ENCODE measurements at regions not wholly inside any gene's neighbourhood (a gene's known extent, or its start where the extent isn't known, plus 50 kb on each side); places are given as distances from the start of the nearest gene placed in this dataset.

DNA sequence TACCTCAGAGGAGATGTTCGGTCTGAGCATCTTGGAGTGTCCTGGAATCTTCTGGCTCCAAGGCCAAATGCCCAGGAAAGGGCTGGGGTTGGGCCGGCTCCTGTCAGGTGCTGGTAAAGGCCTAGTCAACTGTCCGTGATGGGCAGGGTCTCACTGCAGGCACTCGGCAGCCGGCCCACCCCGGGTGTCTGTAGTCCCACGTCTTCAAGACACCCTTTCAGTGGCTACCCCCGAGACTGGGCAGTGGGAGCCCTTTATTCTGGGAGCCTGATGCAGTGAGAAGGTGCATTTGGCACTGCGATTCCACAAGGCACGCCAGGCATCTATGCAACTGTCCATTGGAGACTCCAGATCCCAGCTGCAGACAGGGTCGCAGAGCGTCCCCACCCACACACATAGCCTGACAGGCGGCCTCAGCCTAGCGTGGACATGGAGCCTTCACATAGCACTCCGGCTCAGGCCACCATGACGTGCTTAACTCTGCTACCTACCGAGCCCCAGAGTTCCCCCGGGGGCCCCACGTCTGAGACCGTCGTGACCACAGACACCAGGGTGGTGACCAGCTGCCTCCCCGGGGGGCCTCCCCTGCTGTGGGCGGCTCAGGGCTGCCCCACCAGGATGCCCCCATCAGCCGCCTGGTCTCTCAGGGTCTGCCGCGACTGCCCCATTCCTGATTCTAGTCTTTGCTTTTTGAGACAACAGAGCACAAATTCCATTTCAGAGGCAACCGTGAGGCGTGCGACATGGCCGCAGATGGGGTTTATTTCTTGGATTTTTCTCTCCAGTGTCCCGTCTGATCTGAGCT lies 331.8 kb upstream of the SFSWAP start:
- TF ChIP-seq, protein P1, sequence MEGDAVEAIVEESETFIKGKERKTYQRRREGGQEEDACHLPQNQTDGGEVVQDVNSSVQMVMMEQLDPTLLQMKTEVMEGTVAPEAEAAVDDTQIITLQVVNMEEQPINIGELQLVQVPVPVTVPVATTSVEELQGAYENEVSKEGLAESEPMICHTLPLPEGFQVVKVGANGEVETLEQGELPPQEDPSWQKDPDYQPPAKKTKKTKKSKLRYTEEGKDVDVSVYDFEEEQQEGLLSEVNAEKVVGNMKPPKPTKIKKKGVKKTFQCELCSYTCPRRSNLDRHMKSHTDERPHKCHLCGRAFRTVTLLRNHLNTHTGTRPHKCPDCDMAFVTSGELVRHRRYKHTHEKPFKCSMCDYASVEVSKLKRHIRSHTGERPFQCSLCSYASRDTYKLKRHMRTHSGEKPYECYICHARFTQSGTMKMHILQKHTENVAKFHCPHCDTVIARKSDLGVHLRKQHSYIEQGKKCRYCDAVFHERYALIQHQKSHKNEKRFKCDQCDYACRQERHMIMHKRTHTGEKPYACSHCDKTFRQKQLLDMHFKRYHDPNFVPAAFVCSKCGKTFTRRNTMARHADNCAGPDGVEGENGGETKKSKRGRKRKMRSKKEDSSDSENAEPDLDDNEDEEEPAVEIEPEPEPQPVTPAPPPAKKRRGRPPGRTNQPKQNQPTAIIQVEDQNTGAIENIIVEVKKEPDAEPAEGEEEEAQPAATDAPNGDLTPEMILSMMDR (IDR thresholded peaks at IDR 0.05): no peak
- H3K36me3 Mint-ChIP-seq (ENCODE audit: unreplicated experiment): no peaks in the 10 kb centered on the region
- no peaks in the 10 kb centered on the region for H3K4me1 Mint-ChIP-seq (ENCODE audit: unreplicated experiment)
- H3K27me3 Mint-ChIP-seq (ENCODE audit: unreplicated experiment): peaks cover 2% of the 10 kb centered on the region
- no peak overlapping the region for H3K4me3 Mint-ChIP-seq (ENCODE audit: unreplicated experiment)
- H3K27ac Mint-ChIP-seq (ENCODE audit: unreplicated experiment): no peak overlapping the region
- no peaks in the 10 kb centered on the region for H3K9me3 Mint-ChIP-seq (ENCODE audit: unreplicated experiment)
- peak; percentile 81 for DNase-seq (ENCODE audit: extremely low spot score, unreplicated experiment)

DNA sequence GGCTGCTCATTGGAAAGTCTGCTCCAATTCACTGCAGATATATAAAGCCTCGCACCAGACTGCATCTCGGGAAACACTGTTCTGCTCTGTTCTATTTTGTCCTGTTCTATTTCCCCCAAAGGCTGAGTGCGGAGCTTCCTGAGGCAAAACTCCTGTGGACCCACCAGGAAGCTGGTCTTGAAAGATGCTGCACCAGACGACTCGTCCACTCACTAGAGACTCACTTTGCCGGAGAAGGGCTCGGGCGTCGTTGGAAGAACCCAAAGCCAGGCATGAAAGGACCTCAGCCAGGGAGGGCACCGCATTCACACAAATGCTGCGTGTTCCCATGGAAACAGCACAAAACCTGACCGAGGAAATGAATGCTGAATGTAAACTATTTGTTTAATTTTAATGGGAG lies 331.2 kb upstream of the SFSWAP start:
- Mint-ChIP-seq H3K27me3 (ENCODE audit: unreplicated experiment) (peaks cover 1% of the 10 kb centered on the region), H3K4me3 (ENCODE audit: unreplicated experiment) (no peak overlapping the region), H3K27ac (ENCODE audit: unreplicated experiment) (no peak overlapping the region), H3K4me1 (ENCODE audit: unreplicated experiment) (no peaks in the 10 kb centered on the region), H3K9me3 (ENCODE audit: unreplicated experiment) (no peaks in the 10 kb centered on the region), H3K36me3 (ENCODE audit: unreplicated experiment) (no peaks in the 10 kb centered on the region)
- no peak for DNase-seq (ENCODE audit: extremely low spot score, unreplicated experiment)
- TF ChIP-seq, protein P1 (IDR thresholded peaks at IDR 0.05): no peak

DNA sequence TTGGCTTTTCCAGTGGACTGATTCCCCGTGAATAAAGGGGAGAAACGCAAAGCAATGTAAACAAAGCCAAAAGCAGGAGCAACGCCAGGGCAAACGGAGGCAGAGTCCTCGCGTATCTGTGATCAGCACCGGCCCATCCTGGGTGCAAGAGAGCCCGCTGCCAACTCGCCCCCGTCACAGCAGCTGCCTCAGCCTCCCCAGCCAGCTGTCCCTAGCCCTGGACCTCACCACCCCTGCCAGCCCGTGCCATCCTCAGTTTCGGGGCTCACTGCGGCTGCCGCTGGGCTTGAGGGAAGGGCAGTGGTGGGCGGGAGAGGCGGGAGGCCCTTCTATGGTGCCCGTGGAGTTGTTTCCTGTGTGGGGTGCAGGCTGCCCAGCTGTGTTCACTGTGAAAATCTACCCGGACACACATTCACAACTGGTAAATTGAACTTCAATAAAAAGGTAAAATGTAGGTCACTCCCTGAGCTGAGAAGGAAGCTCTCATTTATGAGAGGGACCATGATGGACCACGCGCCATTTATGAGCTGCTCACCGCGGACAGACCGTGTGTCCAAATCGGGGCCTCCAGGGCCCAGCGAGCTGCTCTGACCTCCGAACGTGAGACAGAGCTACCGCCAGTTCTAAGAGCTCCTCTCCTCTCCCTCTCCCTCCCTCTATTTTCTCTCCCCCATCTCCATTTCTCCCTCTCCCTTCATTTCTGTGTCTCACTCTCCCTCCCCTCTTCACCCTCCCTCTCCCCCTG lies 330.5 kb upstream of the SFSWAP start:
- Mint-ChIP-seq H3K27ac (ENCODE audit: unreplicated experiment) (no peak overlapping the region), H3K4me3 (ENCODE audit: unreplicated experiment) (no peak overlapping the region)
- DNase-seq (ENCODE audit: extremely low spot score, unreplicated experiment): peak; percentile 76

DNA sequence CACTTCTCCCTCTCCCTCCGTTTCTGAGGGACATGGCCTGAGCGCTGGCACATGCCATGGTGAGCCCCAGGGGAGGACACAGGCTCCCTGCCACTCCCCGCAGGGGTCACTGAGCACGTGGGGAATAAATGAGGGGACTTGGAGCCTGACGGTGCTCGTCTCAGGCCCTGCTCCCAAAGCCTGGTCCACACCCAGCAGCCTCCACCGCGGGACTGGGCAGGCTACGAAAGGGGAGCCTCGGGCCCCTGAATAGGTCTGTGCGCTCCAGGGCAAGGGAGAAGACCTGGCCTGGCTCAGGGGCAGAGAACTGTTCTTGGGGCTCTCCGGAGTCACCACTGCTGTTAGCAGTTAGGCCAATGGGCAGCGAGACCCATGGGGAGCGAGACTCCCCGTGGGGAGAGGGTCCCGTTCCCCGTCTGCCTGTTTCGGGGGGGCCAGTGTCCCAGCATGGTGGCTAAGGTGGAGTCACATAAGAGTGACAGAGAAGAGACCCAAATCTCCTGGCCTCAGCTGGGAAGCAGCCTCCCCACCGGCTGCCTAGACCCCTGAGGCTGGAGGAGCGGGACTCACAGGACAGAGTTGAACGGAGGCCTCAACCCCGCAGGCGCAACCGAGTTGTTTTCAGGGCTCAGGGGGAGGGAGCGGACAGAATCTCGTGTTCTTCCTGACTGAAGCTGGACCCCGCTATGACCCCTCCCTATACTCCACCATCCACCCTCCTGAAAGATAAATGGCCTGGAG lies 329.8 kb upstream of the SFSWAP start:
- no peaks in the 10 kb centered on the region for H3K36me3 Mint-ChIP-seq (ENCODE audit: unreplicated experiment)
- DNase-seq (ENCODE audit: extremely low spot score, unreplicated experiment): peak; percentile 81
- H3K27ac Mint-ChIP-seq (ENCODE audit: unreplicated experiment): no peak overlapping the region
- TF ChIP-seq, protein P1 (IDR thresholded peaks at IDR 0.05): no peak
- no peak overlapping the region for H3K4me3 Mint-ChIP-seq (ENCODE audit: unreplicated experiment)
- H3K27me3 Mint-ChIP-seq (ENCODE audit: unreplicated experiment): no peaks in the 10 kb centered on the region
- no peaks in the 10 kb centered on the region for H3K9me3 Mint-ChIP-seq (ENCODE audit: unreplicated experiment)
- H3K4me1 Mint-ChIP-seq (ENCODE audit: unreplicated experiment): no peaks in the 10 kb centered on the region

More for the DNA sequence above, 330.5 kb upstream of the SFSWAP start:
- no peaks in the 10 kb centered on the region for H3K36me3 Mint-ChIP-seq (ENCODE audit: unreplicated experiment)
- TF ChIP-seq, protein P1 (IDR thresholded peaks at IDR 0.05): no peak
- no peaks in the 10 kb centered on the region for H3K27me3 Mint-ChIP-seq (ENCODE audit: unreplicated experiment)
- no peaks in the 10 kb centered on the region for H3K9me3 Mint-ChIP-seq (ENCODE audit: unreplicated experiment)
- no peaks in the 10 kb centered on the region for H3K4me1 Mint-ChIP-seq (ENCODE audit: unreplicated experiment)
